GM18505 (cell line): ENCODE measurements at regions not wholly inside any gene's neighbourhood (a gene's known extent, or its start where the extent isn't known, plus 50 kb on each side); places are given as distances from the start of the nearest gene placed in this dataset.

Experiments used
- ATAC-seq: cut with Tn5 transposase; IDR thresholded peaks from one replicate; pipeline ENCODE4 v1.9.1; 2021; ENCODE audit not compliant: unreplicated experiment
- POLR2A ChIP-seq: IDR thresholded peaks from 4 replicates; pipeline ENCODE4 v1.6.1; 2011; ENCODE audit warnings: borderline replicate concordance; ENCODE audit not compliant: insufficient read depth, insufficient read length; ENCODE audit errors: extremely low read depth

- no peak for ATAC-seq
- no peak for TF ChIP-seq POLR2A
These were observed 101.2 kb downstream of the TLE3 start for GRCh38 chr15:69996321-69997160.

DNA sequence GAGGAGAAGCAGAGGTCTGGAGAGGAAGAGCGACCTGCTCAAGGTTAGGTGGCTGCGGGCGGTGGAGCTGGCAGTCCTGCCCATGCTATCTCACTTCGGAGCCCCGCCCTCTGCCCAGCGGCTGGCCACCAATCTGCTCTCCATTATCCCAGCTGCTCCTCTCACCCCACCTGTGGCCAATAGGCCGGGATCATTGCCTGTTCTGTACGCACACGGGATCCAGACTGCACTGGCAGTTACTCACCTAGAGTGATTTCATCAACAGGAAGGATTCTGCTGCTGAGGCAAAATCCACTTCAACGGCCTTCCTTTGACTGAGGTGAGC, 100.6 kb downstream of the TLE3 start:
- no peak for ATAC-seq
- no peak for TF ChIP-seq POLR2A
